Ishikawa (cell line): ENCODE measurements at regions not wholly inside any gene's neighbourhood (a gene's known extent, or its start where the extent isn't known, plus 50 kb on each side); places are given as distances from the start of the nearest gene placed in this dataset.

ENCODE experiments used
- CEBPB ChIP-seq: IDR thresholded peaks from 2 replicates; pipeline ENCODE4 v1.6.1; 2012
- CREB1 ChIP-seq: IDR thresholded peaks from 2 replicates; pipeline ENCODE4 v1.6.1; 2012; ENCODE audit warnings: low read depth
- EGR1 ChIP-seq: IDR thresholded peaks from 2 replicates; pipeline ENCODE4 v1.6.1; 2012
- EP300 ChIP-seq: IDR thresholded peaks from 2 replicates; pipeline ENCODE4 v1.6.1; 2012; ENCODE audit warnings: borderline replicate concordance
- FOXM1 ChIP-seq: IDR thresholded peaks from 2 replicates; pipeline ENCODE4 v1.6.1; 2012; ENCODE audit warnings: low read depth, borderline replicate concordance
- NFIC ChIP-seq: IDR thresholded peaks from 2 replicates; pipeline ENCODE4 v1.6.1; 2012
- RAD21 ChIP-seq: IDR thresholded peaks from 2 replicates; pipeline ENCODE4 v1.6.1; 2012; ENCODE audit warnings: low read depth
- TAF1 ChIP-seq: IDR thresholded peaks from 2 replicates; pipeline ENCODE4 v1.6.1; 2012; ENCODE audit warnings: low read depth, mild to moderate bottlenecking
- TCF12 ChIP-seq: IDR thresholded peaks from 2 replicates; pipeline ENCODE4 v1.6.1; 2012; ENCODE audit warnings: low read depth
- TEAD4 ChIP-seq: IDR thresholded peaks from 2 replicates; pipeline ENCODE4 v1.6.1; 2012
- YY1 ChIP-seq: IDR thresholded peaks from 2 replicates; pipeline ENCODE4 v1.6.1; 2012; ENCODE audit warnings: low read depth
- ZBTB7A ChIP-seq: IDR thresholded peaks from 2 replicates; pipeline ENCODE4 v1.6.1; 2012; ENCODE audit warnings: low read depth
- TF ChIP-seq, protein P1 (sequence below): IDR thresholded peaks from 2 replicates; pipeline ENCODE4 v1.6.1; 2012
- TF ChIP-seq, protein P2 (sequence below): IDR thresholded peaks from 2 replicates; pipeline ENCODE4 v1.6.1; 2012; ENCODE audit warnings: low read depth, mild to moderate bottlenecking
- TF ChIP-seq, protein P3 (sequence below): IDR thresholded peaks from 2 replicates; pipeline ENCODE4 v1.6.1; 2012

DNA sequence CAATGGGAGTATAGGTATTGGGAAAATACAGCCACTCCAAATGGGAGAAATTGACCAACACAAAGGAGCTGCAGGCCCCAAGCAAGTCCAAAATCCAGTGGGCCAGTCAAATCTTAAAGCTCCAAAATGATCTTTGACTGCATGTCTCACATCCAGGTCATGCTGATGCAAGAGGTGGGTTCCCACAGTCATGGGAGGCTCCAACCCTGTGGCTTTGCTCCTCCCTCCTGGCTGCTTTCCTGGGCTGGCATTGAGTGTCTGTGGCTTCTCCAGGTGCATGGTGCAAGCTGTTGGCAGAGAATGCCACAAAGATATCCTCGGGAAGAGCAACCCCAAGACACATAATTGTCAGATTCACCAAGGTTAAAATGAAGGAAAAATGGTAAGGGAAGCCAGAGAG lies 80.8 kb downstream of the IGLL5 start:
- TF ChIP-seq NFIC (no peak), YY1 (no peak), TAF1 (no peak), CREB1 (no peak), EGR1 (no peak), TCF12 (no peak), ZBTB7A (no peak)
- TF ChIP-seq, protein P1, sequence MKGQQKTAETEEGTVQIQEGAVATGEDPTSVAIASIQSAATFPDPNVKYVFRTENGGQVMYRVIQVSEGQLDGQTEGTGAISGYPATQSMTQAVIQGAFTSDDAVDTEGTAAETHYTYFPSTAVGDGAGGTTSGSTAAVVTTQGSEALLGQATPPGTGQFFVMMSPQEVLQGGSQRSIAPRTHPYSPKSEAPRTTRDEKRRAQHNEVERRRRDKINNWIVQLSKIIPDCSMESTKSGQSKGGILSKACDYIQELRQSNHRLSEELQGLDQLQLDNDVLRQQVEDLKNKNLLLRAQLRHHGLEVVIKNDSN, result no peak

DNA sequence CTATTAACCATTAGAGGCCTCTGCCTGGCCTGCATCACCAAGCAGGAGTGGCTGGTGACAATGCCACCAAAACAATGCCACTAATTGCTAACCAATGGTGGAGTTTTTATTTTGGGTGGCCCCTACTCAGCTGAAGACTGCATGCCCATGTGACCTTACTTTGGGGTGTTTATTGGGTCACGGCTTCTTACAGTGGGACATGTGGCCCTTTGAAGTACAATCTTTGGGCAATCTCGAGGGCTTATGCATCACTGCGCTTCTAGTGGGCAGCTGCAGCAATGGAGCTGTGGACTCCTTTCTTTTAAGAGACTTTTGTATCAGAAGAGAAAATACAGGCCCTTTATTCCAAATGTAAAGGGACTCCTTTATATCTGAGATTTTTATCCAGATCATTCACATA lies 85.7 kb downstream of the IGLL5 start:
- TF ChIP-seq CEBPB (no peak), TAF1 (no peak), TEAD4 (no peak), RAD21 (no peak), FOXM1 (no peak), EGR1 (no peak), YY1 (no peak), ZBTB7A (no peak), NFIC (no peak)
- TF ChIP-seq, protein P2, sequence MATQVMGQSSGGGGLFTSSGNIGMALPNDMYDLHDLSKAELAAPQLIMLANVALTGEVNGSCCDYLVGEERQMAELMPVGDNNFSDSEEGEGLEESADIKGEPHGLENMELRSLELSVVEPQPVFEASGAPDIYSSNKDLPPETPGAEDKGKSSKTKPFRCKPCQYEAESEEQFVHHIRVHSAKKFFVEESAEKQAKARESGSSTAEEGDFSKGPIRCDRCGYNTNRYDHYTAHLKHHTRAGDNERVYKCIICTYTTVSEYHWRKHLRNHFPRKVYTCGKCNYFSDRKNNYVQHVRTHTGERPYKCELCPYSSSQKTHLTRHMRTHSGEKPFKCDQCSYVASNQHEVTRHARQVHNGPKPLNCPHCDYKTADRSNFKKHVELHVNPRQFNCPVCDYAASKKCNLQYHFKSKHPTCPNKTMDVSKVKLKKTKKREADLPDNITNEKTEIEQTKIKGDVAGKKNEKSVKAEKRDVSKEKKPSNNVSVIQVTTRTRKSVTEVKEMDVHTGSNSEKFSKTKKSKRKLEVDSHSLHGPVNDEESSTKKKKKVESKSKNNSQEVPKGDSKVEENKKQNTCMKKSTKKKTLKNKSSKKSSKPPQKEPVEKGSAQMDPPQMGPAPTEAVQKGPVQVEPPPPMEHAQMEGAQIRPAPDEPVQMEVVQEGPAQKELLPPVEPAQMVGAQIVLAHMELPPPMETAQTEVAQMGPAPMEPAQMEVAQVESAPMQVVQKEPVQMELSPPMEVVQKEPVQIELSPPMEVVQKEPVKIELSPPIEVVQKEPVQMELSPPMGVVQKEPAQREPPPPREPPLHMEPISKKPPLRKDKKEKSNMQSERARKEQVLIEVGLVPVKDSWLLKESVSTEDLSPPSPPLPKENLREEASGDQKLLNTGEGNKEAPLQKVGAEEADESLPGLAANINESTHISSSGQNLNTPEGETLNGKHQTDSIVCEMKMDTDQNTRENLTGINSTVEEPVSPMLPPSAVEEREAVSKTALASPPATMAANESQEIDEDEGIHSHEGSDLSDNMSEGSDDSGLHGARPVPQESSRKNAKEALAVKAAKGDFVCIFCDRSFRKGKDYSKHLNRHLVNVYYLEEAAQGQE, result no peak
- TF ChIP-seq, protein P1, result no peak

DNA sequence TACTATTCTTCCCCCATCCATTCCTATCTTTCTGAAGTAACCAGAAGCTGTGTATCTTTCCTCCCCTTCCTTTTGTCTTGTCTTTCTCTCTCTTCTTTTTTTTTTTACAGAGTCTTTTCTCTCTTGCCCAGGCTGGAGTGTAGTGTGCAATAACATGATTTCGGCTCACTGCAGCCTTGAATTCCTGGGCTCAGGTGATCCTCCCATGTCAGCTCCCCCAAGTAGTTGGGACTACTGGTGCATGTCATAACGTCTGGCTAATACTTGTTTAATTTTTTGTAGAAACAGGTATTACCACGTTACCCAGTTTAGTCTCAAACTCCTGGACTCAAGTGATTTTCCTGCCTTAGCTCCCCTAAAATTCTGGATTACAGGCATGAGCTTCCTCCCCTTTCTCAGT lies 86.5 kb downstream of the IGLL5 start:
- TF ChIP-seq TEAD4 (no peak), NFIC (no peak), EP300 (no peak), CEBPB (no peak), TCF12 (no peak), YY1 (no peak), CREB1 (no peak), TAF1 (no peak), RAD21 (no peak), FOXM1 (no peak), ZBTB7A (no peak), EGR1 (no peak)
- TF ChIP-seq, protein P3, sequence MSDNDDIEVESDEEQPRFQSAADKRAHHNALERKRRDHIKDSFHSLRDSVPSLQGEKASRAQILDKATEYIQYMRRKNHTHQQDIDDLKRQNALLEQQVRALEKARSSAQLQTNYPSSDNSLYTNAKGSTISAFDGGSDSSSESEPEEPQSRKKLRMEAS, result no peak
- TF ChIP-seq, protein P2, result no peak
- TF ChIP-seq, protein P1, result no peak

DNA sequence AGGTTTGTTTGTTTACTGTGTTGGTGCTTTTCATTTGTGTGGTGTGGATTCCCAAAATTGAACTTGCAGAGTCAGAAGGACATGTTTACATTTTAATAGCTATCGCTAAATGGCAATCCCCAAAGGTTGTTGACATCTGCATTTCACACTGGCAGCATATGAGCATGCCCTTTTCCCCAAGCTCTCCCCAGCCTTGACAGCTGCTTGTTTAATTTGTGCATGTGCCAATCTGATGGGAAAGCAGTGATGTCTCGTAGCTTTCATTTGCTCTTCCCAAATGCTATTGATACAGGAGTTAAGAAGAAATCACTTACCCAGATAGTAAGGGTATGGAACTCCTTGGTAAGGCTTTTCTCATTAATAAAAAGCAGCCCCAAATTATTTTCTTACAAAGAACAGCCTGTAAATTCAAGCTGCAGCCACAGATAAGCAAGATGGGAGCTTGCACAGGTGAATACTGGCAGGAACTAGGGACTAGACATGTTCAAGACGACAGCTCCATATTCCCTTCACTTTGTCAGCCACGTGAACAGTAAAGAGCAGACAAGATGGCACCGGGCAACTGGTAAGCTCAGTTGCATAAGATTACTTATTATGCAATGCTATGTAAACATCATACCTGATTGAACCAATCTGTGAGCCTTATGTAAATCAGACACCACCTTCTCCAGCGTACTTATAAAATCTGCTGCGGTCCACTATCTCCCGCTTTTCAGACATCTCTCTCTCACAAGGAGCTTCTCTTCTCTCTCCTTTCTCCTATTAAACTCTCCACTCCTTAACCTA lies 87.4 kb downstream of the IGLL5 start:
- TF ChIP-seq TCF12, result no peak
- no peak for TF ChIP-seq CREB1
- TF ChIP-seq, protein P3, result 0 out of 2 replicates have a peak, but pooled peaks have one; percentile 24
- TF ChIP-seq CEBPB, result peak; percentile 66

DNA sequence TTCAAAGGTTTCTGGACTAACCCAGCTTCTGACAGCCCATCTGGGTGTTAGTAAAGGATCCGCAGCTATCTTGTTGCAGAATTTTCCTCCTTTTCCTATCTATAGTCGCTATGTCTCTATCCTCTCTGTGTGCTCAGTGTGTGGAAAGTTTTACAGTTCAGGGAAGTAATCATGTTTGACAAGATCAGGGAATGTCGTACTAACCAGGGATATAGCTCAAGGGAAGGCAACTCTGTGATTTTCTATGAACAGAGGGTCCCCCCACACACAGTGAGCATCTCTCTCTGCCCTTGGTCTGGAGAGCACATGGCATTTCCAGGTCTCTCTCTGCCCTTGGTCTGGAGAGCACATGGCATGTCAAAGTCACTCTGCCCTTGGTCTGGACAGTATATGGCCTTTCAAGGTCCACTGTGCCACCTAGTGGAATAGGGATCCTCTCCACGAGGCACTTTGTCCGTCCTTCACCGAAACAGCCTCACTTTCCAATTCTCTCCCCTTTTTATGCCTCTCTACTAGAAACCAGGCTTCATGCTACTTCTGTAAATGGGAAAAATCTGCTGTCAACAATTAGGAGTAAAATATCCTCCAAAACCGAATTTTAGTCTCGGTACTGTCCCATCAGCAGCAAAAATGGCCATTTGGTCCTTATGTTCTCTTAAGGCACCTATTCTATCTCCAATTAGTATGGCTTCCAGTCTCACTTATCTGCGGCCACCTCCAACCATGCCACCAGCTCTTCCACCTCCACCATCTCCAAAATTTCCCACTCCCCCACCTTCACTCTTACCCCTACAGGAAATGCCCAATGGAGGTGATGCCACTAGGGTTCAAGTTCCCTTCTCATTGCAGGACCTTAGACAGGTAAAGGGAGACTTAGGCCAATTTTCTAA lies 88.7 kb downstream of the IGLL5 start:
- TF ChIP-seq, protein P2, result no peak
- TF ChIP-seq RAD21, result 0 out of 2 replicates have a peak, but pooled peaks have one; percentile 11
